Pulmonary artery endothelial cell (primary cell): ENCODE measurements at regions not wholly inside any gene's neighbourhood (a gene's known extent, or its start where the extent isn't known, plus 50 kb on each side); places are given as distances from the start of the nearest gene placed in this dataset.
"Not testable (repeated sequence)": the region's sequence is repeated elsewhere in the genome, so short reads cannot be mapped to it uniquely, and the experiment has no call there.

Experiments
- DNase-seq: peaks from one replicate; pipeline ENCODE4 v3.0.0-alpha.2; 2011; ENCODE audit warnings: low read depth, low spot score

DNA sequence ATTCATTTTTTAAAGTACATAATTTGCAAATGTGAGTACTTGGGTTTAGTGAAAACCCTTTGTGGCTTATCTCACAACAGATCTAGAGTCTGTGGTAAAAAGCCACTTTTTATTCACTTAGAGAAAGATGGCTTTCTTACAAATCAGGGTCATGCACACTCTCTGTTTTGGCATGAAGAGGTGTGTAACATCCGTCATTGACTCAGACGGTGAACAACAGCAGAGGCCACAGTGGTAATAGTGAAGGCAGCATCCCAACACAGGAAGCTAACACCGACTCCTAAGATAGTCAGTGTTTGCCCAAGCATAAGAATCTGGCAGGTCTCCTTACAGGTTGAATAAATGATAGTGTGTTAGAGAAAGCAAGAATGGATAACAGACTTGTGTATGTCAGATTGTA lies 593.0 kb downstream of the SOX5 start:
- no peak for DNase-seq

DNA sequence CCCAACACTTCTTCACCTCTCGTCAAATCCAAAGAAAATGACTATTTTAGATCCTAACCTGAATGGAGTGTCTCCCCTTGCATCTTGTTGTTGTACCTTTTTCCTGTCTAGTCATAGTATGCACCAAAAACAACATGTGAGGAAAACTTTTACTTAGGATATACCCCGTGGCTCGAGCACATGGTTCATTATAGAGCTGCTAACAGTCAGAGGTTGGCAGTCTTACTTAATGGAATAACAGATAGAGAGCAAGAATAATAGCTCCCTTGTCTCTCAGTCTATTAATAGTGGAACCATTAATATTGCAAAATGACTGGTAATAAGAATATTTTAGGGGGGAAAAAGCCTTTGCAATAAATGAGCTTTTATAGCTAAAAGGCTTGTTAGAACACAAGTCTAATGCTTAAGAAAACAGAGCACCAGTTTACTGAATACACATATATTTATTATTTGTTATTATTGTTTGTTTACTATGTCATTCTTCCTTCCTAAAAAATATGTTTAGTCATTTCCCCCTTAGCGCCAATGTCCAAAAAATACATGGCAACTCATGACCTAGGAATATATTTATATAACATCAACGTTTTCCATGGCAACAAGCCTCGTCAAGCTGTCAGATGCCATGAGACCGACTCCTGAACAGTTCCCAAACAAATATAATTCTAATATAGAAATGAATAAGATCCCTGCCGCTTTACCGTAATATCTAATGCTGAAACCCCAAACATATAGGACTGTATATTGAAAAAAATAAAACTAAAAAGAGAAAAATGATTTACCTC lies 592.4 kb downstream of the SOX5 start:
- no peak for DNase-seq

DNA sequence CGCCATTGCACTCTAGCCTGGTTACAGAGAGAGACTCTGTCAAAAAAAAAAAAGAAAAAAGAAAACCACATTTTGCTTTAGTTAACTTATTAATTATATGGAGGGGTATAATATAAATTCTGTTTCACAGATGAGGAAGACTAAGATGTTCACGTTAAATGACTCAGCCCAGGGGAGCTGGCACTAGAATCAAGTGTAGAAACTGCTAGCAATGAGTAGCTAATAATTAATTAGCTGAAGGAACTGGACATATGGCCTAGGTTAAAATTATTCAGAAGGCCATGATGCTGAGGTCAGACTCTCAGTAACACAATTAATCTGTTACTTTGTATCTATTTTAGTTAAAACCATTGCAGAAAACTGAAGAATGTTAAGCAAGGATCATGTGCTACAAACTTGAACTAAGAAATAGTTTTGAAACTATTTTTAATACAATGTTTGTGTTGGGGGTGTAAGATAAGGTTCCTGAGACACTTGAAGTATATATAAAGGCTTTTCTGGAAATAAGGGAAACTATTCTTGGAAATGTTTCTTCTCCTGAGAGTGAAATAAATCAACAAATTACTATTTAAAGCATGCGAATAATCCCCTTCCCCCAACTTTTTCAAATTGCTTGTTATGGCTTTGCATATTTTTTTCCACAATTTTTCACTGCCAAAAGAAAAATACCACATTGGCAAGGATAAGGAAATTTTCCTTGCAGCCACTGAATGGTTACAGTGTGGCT lies 589.3 kb downstream of the SOX5 start:
- no peak for DNase-seq

DNA sequence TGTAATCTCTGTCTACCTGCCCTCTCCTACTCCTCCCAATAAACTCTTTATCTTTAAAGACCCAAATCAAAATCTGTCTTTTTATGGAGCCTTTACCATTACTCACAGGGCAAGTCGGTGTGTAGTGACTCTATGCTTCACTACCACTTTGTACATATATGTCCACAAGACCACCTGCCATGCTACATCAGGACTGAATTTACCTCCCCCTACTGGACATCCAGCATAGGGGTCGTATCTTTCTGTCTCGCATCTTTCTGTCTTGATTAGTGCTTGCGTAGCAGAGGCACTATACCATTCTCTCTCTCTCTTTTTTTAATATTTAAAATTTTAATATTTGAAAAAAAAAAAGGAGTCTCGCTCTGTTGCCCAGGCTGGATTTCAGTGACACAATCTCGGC lies 587.5 kb downstream of the SOX5 start:
- no peak for DNase-seq

DNA sequence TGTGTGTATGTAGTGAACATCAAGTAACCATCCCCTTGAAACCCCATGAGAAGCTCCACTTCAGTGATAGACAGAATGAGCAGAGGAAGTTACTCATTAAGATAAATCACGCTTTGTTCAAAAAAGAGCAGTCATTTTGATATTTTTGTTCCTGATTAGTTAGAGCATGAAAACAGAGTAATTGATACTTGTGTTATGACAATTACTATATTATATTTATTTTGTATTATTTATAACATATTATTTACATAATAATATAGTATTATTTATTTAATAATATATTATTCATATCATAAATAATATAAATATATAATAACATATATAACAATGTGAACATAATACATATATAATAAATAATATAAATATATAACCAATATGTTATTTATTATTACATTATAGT lies 580.9 kb downstream of the SOX5 start:
- DNase-seq, result no peak

DNA sequence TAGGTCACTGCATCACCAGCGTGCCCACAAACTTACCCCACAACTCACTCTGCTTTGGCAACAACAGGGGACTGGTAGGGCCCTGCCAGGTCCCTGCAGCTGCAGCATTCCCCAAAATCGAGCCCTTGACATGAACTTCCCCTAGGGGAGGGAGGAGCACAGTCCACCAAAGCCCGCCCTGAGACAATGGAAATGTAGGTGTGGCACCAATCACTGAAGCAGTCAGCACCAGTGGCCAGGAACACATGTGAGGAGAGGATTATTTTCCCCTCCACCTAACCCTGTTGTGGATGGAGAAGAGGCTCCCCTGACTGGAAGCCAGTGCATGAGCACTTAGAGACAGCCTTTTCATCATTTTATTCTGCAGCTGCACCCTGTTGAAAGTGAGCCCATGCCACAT lies 573.8 kb downstream of the SOX5 start:
- DNase-seq, result no peak

DNA sequence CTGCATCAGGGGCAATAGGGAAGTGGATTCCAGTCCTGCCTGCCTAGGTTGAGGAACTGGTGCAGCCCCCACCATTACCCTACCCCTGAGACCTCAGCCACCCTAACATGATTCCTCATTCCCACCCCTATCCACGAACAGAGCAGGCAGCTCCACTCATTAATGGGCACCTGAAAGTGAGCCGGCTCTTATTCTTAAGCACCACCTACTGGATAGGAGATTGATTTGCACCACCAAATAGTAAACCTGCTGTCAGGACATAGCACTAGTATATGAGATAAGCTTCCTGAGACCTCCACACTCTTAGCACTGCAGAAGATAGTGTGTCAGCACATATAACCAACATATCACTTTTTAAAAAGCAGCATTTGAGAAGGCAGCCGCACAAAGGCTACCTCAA lies 573.2 kb downstream of the SOX5 start:
- DNase-seq, result peak; percentile 7

DNA sequence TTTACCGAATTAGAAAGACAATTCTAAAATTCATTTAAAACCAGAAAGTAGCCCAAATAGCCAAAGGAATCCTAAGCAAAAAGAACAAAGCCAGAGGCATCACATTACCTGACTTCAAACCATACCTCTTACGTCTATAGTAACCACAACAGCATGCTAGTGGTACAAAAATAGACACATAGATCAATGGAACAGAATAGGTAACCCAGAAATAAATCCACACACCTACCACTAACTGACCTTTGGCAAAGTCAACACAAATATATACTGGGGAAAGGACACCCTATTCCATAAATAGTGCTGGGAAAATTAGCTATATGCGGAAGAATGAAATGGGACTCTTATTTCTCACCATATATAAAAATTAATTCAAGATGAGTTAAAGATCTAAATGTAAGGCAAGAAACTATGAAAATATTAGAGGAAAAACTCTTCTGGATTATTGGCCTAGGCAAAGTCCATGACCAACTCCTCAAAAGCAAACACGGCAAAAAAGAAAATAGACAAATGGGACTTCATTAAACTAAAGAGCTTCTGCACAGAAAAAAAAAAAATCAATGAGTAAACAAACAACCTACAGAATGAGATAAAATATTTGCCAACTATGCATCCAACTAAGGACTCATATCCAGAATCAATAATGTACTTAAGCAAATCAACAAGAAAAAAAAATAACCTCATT lies 568.9 kb downstream of the SOX5 start:
- no peak for DNase-seq

DNA sequence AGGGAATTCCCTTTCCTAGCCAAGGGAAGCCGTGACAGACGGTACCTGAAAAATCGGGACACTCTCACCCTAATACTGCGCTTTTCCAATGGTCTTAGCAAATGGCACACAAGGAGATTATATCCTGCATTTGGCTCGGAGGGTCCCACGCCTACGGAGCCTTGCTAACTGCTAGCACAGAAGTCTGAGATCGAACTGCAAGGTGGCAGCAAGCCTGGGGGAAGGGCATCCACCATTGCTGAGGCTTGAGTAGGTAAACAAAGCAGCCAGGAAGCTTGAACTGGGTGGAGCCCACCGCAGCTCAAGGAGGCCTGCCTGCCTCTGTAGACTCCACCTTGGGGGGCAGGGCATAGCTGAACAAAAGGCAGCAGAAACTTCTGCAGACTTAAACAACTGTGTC lies 560.6 kb downstream of the SOX5 start:
- DNase-seq, result not testable (repeated sequence)

DNA sequence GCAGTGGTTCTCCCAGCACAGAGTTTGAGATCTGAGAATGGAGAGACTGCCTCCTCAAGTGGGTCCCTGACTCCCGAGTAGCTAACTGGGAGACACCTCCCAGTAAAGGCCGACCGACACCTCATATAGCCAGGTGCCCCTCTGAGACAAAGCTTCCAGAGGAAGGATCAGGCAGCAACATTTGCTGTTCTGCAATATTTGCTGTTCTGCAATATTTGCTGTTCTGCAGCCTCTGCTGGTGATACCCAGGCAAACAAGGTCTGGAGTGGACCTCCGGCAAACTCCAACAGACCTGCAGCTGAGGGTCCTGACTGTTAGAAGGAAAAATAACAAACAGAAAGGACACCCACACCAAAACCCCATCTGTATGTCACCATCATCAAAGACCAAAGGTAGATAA lies 560.2 kb downstream of the SOX5 start:
- not testable (repeated sequence) for DNase-seq

DNA sequence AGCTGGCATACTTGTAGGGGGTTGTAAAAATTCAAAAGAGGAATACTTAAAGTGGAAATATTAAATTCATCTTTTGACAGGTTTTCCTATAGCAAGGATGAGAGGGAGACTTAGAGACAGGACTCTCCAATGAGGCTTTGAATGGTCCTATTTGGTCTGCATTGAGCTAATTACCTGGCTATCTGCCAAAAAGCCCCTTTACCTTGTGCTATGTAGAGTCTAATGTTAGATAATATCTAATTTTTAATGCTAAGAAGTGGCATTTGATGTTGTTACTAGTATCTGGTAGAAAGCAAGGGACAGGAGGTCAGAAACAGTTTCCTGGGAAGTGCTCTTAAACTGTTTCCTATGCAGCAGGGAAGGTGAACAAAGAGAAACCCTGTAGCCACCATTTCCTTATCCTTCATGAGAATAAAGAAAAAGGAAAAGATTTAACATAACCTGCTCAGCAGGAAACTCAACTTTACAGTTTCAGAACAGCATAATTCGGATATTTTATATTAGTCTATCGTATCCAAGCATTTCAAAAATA lies 550.0 kb downstream of the SOX5 start:
- DNase-seq, result no peak

DNA sequence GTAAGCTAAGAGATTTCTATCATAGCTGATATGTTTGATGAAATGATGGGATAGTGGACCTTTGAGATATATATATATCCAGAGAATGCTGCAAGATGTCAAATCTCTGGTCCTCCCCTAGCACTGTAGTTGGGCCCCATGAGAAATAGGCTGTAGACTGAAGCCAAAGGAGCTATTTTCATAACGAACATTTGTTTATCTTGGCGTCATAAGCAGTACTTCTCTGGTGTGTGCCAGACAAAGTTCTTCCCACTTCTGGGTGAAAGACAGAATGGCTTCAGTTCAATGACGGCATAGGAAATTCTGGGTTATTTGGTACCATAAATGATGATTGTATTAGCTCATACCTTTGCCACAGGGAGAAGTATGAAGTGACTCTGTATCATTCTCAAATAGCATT lies 534.3 kb downstream of the SOX5 start:
- no peak for DNase-seq

DNA sequence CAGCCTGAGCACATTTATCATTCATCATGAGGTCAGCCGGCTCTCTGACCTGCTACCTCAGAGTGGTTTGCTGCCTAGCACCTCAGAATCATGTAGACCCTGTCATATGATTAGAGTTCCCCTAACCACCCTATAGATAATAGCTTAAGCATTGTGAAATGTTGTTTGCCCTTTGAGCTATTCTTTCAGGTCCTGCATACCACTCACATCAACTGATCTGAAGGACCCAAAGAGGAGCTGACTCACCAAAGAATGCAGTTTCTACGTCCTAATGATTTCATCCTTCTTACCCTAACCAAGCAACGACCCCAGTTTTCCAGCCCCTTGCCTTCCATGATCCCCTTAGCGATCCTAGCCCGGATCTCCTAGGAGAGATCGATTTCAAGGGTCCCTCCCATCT lies 527.9 kb downstream of the SOX5 start:
- DNase-seq, result no peak

DNA sequence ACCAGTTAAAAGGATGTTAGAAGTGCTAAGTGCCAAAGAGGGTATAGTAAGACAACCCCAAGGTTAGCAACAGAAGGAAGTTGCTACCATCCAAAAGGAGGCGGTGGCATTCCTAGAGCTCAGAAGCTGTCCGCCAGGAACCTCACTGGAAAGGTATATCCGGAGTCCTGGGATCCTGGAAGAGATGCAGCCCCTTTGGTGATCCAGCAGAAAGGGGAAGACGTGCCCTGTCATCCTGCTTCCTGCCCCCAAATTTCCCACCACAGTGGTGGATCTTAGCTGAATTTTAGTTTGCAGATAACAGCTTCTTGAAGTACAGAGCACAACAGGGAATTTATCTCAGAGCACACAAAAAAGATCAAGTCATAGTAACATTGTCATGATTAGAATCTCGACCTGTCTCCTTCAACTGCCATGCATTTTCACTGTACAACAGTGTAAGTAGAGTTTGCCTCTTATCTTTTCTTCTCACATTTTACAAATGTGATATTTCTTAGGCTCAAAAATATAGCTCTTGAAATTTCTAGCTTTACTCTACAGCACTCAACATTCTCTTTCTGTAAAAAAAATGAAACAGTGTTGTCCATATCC lies 526.3 kb downstream of the SOX5 start:
- no peak for DNase-seq

DNA sequence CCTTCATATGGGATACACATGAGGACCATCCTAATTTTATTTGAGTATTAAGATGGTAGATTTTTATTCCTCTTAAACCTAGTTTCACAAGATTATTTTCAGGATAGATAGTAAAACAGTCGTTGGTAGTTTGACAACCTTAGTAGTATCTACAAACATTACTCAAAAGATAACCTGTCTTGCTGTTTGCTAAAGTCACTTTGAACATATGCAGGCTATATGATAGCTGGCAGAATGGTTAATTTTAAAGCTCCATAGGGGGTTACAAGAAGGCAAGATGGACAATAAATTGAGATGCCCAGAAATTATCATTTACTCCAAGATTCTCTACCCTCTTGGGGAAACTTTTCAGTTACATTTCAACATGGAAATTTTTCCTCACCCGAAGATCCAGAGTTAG lies 525.7 kb downstream of the SOX5 start:
- no peak for DNase-seq

DNA sequence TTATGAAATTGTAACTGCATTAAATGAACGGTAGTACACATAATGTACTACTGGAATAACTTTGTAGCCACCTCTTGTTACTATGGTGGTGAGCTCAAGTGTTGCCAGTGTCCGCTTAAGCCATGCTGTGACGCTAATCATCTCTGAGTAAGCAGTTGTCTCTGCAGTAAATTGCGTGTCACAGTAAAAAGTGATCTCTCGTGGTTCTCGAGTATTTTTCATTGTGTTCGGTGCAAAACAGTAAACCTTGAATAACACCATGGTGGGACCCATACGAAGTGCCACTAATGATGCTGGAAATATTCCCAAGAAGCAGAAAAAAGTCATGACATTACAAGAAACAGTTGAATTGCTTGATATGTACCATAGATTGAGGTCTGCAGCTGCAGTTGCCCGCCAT lies 524.8 kb downstream of the SOX5 start:
- no peak for DNase-seq

DNA sequence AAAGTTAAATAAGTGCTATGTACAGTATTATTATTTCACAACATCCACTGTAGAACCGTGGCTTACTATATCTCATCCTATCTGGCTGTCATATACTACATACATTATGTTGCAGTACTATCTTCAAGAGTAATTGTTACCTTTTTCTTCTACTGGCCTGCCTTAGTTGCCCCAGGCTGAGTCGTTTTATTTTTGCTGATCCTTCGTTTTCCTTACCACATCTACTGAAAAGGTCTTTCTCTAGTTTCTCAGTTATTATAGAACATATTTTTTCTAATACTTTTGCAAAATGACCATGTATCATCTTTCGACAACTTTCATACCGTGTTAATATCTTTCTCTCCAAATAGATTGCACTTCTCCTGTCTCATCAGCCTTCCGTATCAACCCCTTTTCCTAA lies 523.1 kb downstream of the SOX5 start:
- no peak for DNase-seq

DNA sequence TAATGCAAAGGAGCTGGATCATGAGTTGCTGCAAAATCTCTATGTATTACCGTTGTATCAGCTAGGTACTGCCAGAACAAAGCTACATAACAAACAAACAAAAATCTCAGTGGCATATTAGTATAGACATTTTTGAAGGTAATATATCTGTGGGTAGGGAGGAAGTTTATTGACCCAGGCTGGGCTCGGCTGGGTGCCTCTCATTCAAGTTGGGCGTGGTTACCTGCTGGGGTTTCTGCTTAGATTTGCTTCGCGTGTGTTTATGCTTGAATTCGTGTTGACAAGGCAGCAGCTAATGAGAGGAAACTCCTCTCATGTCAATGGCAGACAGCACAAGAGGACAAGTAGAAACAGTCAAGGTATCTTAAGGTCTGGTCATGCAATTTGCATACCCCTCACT lies 520.7 kb downstream of the SOX5 start:
- DNase-seq, result no peak

DNA sequence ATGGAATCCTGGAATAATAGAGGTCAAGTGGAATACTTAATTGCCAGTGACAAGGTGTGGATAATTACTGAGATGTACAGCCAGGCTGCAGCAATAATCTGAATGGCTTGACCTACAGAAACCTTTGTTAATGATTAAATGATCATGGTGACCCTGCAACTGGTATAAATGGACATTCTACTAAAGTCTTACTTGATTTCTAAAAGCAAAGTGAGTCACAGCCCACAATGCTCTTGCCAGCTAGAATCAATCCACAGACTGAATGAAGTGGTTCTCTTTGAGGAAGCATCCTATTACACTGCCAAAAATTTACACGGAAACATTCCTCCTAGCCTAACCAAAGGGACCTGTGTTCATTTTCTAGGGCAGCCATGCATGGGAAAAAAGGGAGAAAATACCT lies 518.5 kb downstream of the SOX5 start:
- DNase-seq, result no peak

DNA sequence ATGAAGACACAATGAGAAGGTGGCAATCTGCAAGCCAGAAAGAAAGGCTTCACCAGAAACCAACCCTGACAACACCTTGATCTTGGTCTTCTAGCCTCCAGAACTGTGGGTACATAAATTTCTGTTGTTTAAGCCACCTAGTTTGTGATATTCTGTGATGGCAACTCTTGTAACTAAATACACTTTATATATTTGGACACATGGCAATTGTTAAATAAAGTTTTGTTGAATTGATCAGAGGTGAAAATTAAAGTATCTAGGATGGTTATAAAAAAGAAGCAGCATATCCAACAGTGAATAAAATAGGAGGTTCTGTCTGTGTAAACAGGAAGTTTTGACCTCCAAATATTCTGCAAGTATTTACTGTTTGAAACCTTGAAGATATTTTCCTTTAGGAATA lies 516.3 kb downstream of the SOX5 start:
- no peak for DNase-seq

DNA sequence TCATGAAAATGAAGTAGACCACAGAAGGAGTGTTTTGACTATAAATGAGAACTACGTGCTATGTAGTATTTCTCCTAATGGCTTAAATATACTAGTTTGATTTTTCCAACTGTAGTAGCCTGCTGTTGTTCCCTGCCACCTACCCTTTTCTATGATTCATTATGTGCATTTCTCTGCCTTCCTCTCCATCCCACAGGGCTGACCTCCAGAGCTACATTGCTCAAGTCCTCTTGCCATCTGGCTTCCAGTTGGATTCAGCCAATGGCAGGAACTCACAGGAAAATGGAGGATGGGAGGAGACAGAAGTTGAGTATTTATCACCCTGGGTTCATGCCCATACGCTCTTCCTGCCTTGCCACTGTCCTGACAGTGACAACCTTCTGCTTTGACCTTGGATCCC lies 515.3 kb downstream of the SOX5 start:
- no peak for DNase-seq

DNA sequence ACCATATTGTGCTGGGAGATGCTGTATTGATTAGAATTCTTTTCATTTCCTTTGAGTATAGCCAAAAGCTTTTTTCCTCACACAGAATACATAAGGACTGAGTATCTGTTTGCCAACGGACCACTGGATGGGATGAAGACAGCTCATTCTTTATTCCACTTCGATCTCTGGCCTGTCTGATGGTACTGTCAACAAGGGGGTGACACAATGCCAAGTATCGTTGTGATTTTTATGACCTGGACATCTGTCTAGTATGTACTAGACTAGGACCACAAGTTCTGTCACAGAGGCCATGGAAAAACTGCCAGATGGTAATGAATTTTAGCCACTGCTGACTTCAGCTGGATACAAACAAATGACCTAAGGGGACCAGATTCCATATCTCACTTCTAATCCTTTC lies 502.7 kb downstream of the SOX5 start:
- DNase-seq, result no peak
